Heart right ventricle (tissue), 16 donors: ENCODE measurements at regions not wholly inside any gene's neighbourhood (a gene's known extent, or its start where the extent isn't known, plus 50 kb on each side); places are given as distances from the start of the nearest gene placed in this dataset.

Source experiments
- ATAC-seq, 8 donors: fragments of 200-7000 bp; cut with Tn5 transposase; one replicate each; pipeline ENCODE4 v1.9.1; 2020; ENCODE audit warnings: mild to moderate bottlenecking in 8 of 8, moderate library complexity in 8 of 8, moderate number of reproducible peaks in 1 of 8
- DNase-seq, 2 donors: peaks; one replicate each; pipeline ENCODE4 v3.0.0-alpha.2; 2020
- H3K27ac ChIP-seq, 10 donors: fragments of 200-600 bp; sonication (generic) in 2 of 10; one replicate each; pipeline versions ENCODE4 v1.5.0 to v1.8.0; 2020 to 2022; ENCODE audit warnings: mild to moderate bottlenecking in 3 of 10
- H3K27me3 ChIP-seq, 7 donors: fragments of 200-600 bp; one replicate each; pipeline ENCODE4 v1.8.0; 2021 to 2022; ENCODE audit warnings: mild to moderate bottlenecking in 2 of 7
- H3K36me3 ChIP-seq, 9 donors: fragments of 200-600 bp; sonication (generic) in 1 of 9; one replicate each; pipeline versions ENCODE4 v1.5.0 to v1.8.0; 2020 to 2022; ENCODE audit warnings: mild to moderate bottlenecking in 2 of 9
- H3K4me1 ChIP-seq, 9 donors: fragments of 200-600 bp; sonication (generic) in 1 of 9; one replicate each; pipeline versions ENCODE4 v1.5.0 to v1.8.0; 2020 to 2022; ENCODE audit warnings: mild to moderate bottlenecking in 4 of 9
- H3K4me3 ChIP-seq, 10 donors: fragments of 200-600 bp; sonication (generic) in 2 of 10; one replicate each; pipeline versions ENCODE4 v1.5.0 to v1.8.0; 2020 to 2022; ENCODE audit warnings: mild to moderate bottlenecking in 7 of 10, moderate library complexity in 2 of 10
- H3K9me3 ChIP-seq, 11 donors: fragments of 200-600 bp in 10 of 11; sonication (generic) in 2 of 11; one replicate each; pipeline versions ENCODE4 v1.5.0 to v1.8.0; 2013 to 2022; ENCODE audit warnings: mild to moderate bottlenecking in 2 of 11, control low read depth in 1 of 11, moderate library complexity in 1 of 11
- WGBS, 2 donors: extraction: QIAGEN DNeasy Blood & Tissue Kit; methylation state at CpG; one replicate each; pipeline ENCODE4 v1.1.7; 2013; ENCODE audit warnings: inconsistent platforms in 1 of 2; 5-methylcytosine and 5-hydroxymethylcytosine counted together
- intact Hi-C, 10 donors: fragments of 100-400 bp; cut with DNase I; formaldehyde crosslinking; loops; one replicate each; pipeline versions ENCODE4 v1.11.1 to v1.14.2; 2022
- TF ChIP-seq, protein P1 (sequence below), 9 donors: fragments of 200-600 bp; sonication (generic) in 2 of 9; IDR thresholded peaks; one replicate each; pipeline versions ENCODE4 v1.5.0 to v1.8.0; 2021 to 2022; ENCODE audit warnings: antibody characterized with exemption in 9 of 9, mild to moderate bottlenecking in 5 of 9, moderate library complexity in 1 of 9
- donor health status: Arrhythmogenic right ventricular cardiomyopathy.
- donor health status: ischemic (EF 13 %, LVEDD 7.1; RV severe dilation, severe dysfunction).
- donor health status: healthy with polysubstance abuse.
- donor health status: DM: no; HTN: yes; CAD: no.
- donor health status: DM: no; HTN: no; CAD: no.
- donor health status: ischemic (EF 25% LVEDD 6.9; RV normal size, moderate dysfunction).
- donor health status: ischemic (EF 25% LVEDD 5.7; RV mildly dilated, moderate dysfunction).
- donor health status: healthy.
- donor health status: DM: yes; HTN: yes; CAD: no.
- donor health status: Ischemic cardiomyopathy.
- donor health status: ischemic (EF 35%, LVEDD 5.7; RV mildly dilated, moderate dysfunction).
- donor health status: nonischemic (EF 11% LVEDD 7.7; RV severe dilation, severe dysfunction).
- donor health status: DM: yes; HTN: yes; CAD: no.
- donor health status: PGD.
- donor health status: ischemic (EF 29% LVEDD 5.4; RV normal size, mild dysfunction).
- donor health status: nonischemic (EF 23%, LVEDD 6.1; RV moderate dilation, normal function).

DNA sequence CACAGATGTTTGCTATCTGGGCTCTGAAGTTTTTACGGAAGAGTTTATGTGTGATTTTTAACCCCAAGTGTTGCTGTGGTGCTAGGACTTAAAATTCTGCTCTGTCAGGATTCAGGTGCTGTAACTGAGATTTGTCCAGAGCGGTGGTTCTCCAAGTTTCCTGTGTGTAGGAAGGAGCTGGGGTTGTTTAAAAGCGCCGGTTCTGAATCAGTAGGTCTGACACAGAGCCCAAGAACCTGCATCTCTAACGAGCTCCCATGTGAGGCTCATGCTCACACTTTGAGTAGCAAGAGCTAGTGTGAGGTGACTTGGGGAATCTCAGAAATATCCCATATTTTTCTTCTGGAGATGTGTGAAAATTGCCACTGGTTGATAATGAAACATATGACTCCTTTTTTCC, 325.5 kb downstream of the SATB1 start:
- no peak overlapping the region for H3K4me3 ChIP-seq
- no peak overlapping the region for H3K27ac ChIP-seq
- WGBS, 2 donors, result 73 to 83% methylated on average over 5 of the region's 5 CpGs
- no peaks in the 10 kb centered on the region for H3K4me1 ChIP-seq
- no peaks in the 10 kb centered on the region for H3K27me3 ChIP-seq
- ATAC-seq, result no peak
- TF ChIP-seq, protein P1, sequence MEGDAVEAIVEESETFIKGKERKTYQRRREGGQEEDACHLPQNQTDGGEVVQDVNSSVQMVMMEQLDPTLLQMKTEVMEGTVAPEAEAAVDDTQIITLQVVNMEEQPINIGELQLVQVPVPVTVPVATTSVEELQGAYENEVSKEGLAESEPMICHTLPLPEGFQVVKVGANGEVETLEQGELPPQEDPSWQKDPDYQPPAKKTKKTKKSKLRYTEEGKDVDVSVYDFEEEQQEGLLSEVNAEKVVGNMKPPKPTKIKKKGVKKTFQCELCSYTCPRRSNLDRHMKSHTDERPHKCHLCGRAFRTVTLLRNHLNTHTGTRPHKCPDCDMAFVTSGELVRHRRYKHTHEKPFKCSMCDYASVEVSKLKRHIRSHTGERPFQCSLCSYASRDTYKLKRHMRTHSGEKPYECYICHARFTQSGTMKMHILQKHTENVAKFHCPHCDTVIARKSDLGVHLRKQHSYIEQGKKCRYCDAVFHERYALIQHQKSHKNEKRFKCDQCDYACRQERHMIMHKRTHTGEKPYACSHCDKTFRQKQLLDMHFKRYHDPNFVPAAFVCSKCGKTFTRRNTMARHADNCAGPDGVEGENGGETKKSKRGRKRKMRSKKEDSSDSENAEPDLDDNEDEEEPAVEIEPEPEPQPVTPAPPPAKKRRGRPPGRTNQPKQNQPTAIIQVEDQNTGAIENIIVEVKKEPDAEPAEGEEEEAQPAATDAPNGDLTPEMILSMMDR (IDR thresholded peaks at IDR 0.05), result no peak
- intact Hi-C loops, result no loop called here
- no peaks in the 10 kb centered on the region for H3K36me3 ChIP-seq
- no peak for DNase-seq
- peaks cover 0 to 17% (median 7%) of the 10 kb centered on the region in 11 donors for H3K9me3 ChIP-seq

DNA sequence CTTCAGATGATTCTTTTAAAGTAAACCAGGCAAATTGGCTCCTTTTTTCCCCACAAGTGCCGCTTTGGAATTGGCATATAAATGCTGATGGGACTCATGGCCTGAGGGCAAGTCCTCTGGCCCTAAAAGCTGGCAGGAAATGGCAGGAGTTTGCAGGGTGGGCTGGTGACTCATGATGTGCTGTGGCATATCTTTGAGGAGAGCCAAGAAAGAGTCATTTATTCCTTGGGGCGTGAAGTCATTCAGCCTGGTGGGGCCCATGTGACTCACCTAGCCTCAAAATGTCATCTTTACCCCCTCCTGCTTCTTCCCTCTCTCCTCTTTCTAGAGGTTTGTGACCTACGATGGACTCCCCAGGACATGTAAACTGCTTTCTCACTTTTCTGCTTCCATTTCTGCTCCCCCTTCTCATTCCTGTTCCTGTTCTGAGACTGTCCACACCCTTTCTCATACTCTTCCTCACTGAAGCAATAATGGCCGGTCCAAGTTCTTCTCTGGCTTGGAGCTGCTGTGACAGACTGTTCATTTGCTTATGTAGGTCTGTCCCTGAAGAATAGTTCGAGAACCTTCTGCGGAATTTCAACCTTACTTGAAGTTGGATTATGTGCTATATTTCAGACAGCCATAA, 326.1 kb downstream of the SATB1 start:
- Histone ChIP-seq H3K4me3 (no peak overlapping the region), H3K27me3 (no peaks in the 10 kb centered on the region), H3K4me1 (no peaks in the 10 kb centered on the region), H3K9me3 (peaks cover 0 to 17% (median 7%) of the 10 kb centered on the region in 11 donors), H3K36me3 (no peaks in the 10 kb centered on the region), H3K27ac (no peak overlapping the region)
- TF ChIP-seq, protein P1 (IDR thresholded peaks at IDR 0.05), result no peak
- intact Hi-C loops, result no loop called here
- WGBS, 2 donors, result 81 to 85% methylated on average over 6 of the region's 6 CpGs
- ATAC-seq, result no peak
- DNase-seq, result no peak

DNA sequence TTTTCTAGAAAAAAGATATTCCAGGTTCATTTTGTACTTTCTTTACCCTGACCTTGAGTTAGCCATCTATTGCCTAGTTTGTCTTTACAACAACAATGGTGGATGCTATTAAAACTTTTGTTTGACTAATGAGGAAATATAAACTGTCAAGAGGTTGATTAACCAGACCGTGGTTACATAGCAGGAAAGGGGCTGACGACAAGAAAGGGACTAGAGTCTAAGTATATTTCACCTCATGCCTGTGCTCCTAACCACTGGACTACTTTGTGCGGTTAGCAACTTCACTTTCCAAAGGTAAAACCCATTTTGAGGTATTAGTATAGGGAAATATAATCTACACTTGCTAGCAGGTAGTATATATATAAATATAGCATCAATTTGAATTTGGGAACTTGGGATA, 327.1 kb downstream of the SATB1 start:
- DNase-seq (no peak), ATAC-seq (no peak)
- H3K4me3 ChIP-seq, result no peak overlapping the region
- no peaks in the 10 kb centered on the region for H3K27me3 ChIP-seq
- no peaks in the 10 kb centered on the region for H3K4me1 ChIP-seq
- H3K36me3 ChIP-seq, result no peaks in the 10 kb centered on the region
- intact Hi-C loops, result no loop called here
- 82 to 88% methylated on average over 3 of the region's 3 CpGs for whole genome bisulfite sequencing, 2 donors
- no peak overlapping the region for H3K27ac ChIP-seq
- TF ChIP-seq, protein P1 (IDR thresholded peaks at IDR 0.05), result no peak
- H3K9me3 ChIP-seq, result peaks cover 0 to 22% (median 7%) of the 10 kb centered on the region in 11 donors

DNA sequence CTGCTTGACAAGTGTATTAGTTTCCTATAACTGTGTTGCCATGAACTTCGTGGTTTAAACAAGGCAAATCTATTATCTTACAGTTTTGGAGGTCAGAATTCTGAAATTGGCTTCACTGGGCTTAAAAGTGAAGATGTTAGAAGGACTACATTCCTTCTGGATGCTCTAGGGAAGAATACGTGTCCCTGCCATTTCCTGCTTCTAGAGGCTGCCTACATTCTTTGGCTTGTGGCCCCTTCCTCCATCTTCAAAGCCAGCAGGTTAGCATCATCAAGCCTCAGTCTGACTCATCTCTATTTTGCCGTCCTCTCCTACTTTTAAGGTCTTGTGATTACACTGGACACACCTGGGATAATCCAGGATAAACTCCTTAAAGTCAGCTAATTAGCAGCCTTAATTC, 327.7 kb downstream of the SATB1 start:
- TF ChIP-seq, protein P1 (IDR thresholded peaks at IDR 0.05), result no peak
- H3K36me3 ChIP-seq, result no peaks in the 10 kb centered on the region

More for the DNA sequence above, 327.7 kb downstream of the SATB1 start:
- Histone ChIP-seq H3K9me3 (peaks cover 0 to 22% (median 7%) of the 10 kb centered on the region in 11 donors), H3K27ac (no peak overlapping the region), H3K4me1 (no peaks in the 10 kb centered on the region), H3K4me3 (no peak overlapping the region), H3K27me3 (no peaks in the 10 kb centered on the region)
- intact Hi-C loops, result no loop called here
- DNase-seq (no peak), ATAC-seq (no peak)
- WGBS, 2 donors, result 78 to 89% methylated on average over 3 of the region's 3 CpGs
